ENCODE measurements at regions not wholly inside any gene's neighbourhood (a gene's known extent, or its start where the extent isn't known, plus 50 kb on each side); places are given as distances from the start of the nearest gene placed in this dataset.

DNA sequence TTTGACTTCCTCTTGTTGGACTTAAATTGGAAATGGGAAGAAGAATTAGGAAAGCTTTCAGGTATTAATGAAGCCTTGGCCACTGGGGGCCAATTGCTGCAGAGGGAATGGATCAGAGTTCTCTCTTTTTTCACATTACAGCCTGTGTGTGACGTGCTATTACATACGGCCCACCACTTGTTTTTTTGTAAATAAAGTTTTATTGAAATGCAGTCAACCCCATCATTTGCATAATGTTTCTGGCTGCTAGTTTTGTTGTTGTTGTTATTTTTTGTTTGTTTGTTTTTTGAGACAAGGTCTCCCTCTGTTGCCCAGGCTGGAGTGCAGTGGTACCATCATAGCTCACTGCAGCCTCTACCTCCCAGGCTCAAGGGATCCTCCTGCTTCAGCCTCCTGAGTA, 98.4 kb downstream of the ASMT start:
- Histone ChIP-seq H3K79me1 (ENCODE audit: low read depth, low read length) (no peaks in the 10 kb centered on the region), H2BK12ac (ENCODE audit: low read depth, low read length) (no peak overlapping the region), H3K23me2 (ENCODE audit: low read depth, low read length) (no peaks in the 10 kb centered on the region), H2BK120ac (replicated peaks; ENCODE audit: low read depth, low read length) (no peak overlapping the region), H3K9me3 (ENCODE audit: insufficient read depth in 2 of 2, low read depth in 1 of 2, low read length in 1 of 2) (peaks cover 0 to 6% of the 10 kb centered on the region in 2 experiments; a peak in 2 of 4 replicates), H2AK5ac (ENCODE audit: low read depth, low read length) (no peak overlapping the region), H3K27ac (ENCODE audit: low read depth, low read length) (no peak overlapping the region), H2BK15ac (ENCODE audit: low read length) (no peak overlapping the region), H3K18ac (ENCODE audit: extremely low read depth, low read length) (no peak overlapping the region), H2BK5ac (ENCODE audit: low read depth, low read length) (no peak overlapping the region), H4K5ac (ENCODE audit: insufficient read length, low read depth, low read length) (no peak overlapping the region), H3K4me2 (ENCODE audit: insufficient read depth in 1 of 2, low read depth in 2 of 2, low read length in 2 of 2) (no peak overlapping the region), H3K4me3 (ENCODE audit: extremely low read depth in 1 of 4, insufficient read depth in 2 of 4, low read depth in 3 of 4, low read length in 4 of 4) (no peak overlapping the region), H2BK20ac (ENCODE audit: low read length) (no peak overlapping the region), H3K4me1 (replicated peaks in 1 of 4; ENCODE audit: control insufficient read depth in 3 of 4, insufficient read depth in 4 of 4, low read length in 3 of 4) (no peaks in the 10 kb centered on the region), H3K36me3 (ENCODE audit: control insufficient read depth in 2 of 4, insufficient read depth in 4 of 4, low read length in 3 of 4) (no peaks in the 10 kb centered on the region), H3K23ac (ENCODE audit: insufficient read length) (no peak overlapping the region), H3K27me3 (replicated peaks in 1 of 4; ENCODE audit: control insufficient read depth in 3 of 4, extremely low read depth in 1 of 4, insufficient read depth in 3 of 4, low read length in 3 of 4) (no peaks in the 10 kb centered on the region), H4K91ac (replicated peaks; ENCODE audit: insufficient read length, low read length) (no peak overlapping the region), H4K8ac (ENCODE audit: extremely low read depth, insufficient read depth, low read length) (no peak overlapping the region), H2AFZ (ENCODE audit: low read length) (no peak overlapping the region; the same call in 1 of the 2 replicates), H3K79me2 (ENCODE audit: control insufficient read depth in 1 of 2, insufficient read depth in 2 of 2, low read length in 2 of 2) (no peaks in the 10 kb centered on the region), H3K56ac (replicated peaks; ENCODE audit: insufficient read length, low read depth, low read length) (no peak overlapping the region), H3K9ac (replicated peaks in 1 of 4; ENCODE audit: extremely low read depth in 1 of 4, low read depth in 3 of 4, low read length in 3 of 4) (no peak overlapping the region), H4K20me1 (replicated peaks in 1 of 2; ENCODE audit: control insufficient read depth in 1 of 2, insufficient read depth in 2 of 2, low read length in 2 of 2) (no peaks in the 10 kb centered on the region), H3K14ac (ENCODE audit: insufficient read length) (no peak overlapping the region), H3K4ac (replicated peaks; ENCODE audit: insufficient read length, low read depth, low read length) (no peak overlapping the region)
- ChIA-PET CTCF (ENCODE audit: partially characterized antibody) (no interaction called here), POLR2A (ENCODE audit: partially characterized antibody) (no interaction called here)
- WGBS, 2 experiments (ENCODE audit: extremely low coverage in 1 of 2, insufficient coverage in 1 of 2, insufficient read length in 1 of 2, insufficient replicate concordance in 2 of 2, low coverage in 1 of 2, low lambda C conversion rate in 2 of 2, missing lambda C conversion rate in 1 of 2): 56% methylated on average over 2 of the region's 2 CpGs; no CpG with 5 or more reads in 1 of the 2 experiments
- no peak for DNase-seq (ENCODE audit: low read depth in 1 of 2, low spot score in 2 of 2)
- no peak for FAIRE-seq
- TF ChIP-seq GTF2F1 (IDR thresholded peaks at IDR 0.05; ENCODE audit: borderline replicate concordance, low read depth, low read length) (no peak), SP4 (IDR thresholded peaks at IDR 0.05; ENCODE audit: low read length) (no peak), BACH1 (IDR thresholded peaks at IDR 0.05; ENCODE audit: low read length) (no peak), CBX8 (IDR thresholded peaks at IDR 0.05; ENCODE audit: borderline replicate concordance, low read depth, low read length) (no peak), CREB1 (IDR thresholded peaks at IDR 0.05) (no peak), SP2 (IDR thresholded peaks at IDR 0.05; ENCODE audit: low read length) (no peak), SIRT6 (IDR thresholded peaks at IDR 0.05; ENCODE audit: low read length) (no peak), TEAD4 (IDR thresholded peaks at IDR 0.05; ENCODE audit: low read depth, low read length) (no peak), RAD21 (IDR thresholded peaks at IDR 0.05 in 1 of 2, conservative IDR thresholded peaks at IDR 0.05 in 1 of 2; ENCODE audit: low read depth in 2 of 2, low read length in 2 of 2) (no peak), TBP (IDR thresholded peaks at IDR 0.05; ENCODE audit: low read depth, low read length) (no peak), SIX5 (IDR thresholded peaks at IDR 0.05; ENCODE audit: low read depth, low read length) (no peak), SUZ12 (IDR thresholded peaks at IDR 0.05; ENCODE audit: low read length) (no peak)
- TF ChIP-seq, protein P1, sequence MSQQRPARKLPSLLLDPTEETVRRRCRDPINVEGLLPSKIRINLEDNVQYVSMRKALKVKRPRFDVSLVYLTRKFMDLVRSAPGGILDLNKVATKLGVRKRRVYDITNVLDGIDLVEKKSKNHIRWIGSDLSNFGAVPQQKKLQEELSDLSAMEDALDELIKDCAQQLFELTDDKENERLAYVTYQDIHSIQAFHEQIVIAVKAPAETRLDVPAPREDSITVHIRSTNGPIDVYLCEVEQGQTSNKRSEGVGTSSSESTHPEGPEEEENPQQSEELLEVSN (IDR thresholded peaks at IDR 0.05): no peak

Data from H1 (cell line).